ENCODE measurements at regions not wholly inside any gene's neighbourhood (a gene's known extent, or its start where the extent isn't known, plus 50 kb on each side); places are given as distances from the start of the nearest gene placed in this dataset.

DNA sequence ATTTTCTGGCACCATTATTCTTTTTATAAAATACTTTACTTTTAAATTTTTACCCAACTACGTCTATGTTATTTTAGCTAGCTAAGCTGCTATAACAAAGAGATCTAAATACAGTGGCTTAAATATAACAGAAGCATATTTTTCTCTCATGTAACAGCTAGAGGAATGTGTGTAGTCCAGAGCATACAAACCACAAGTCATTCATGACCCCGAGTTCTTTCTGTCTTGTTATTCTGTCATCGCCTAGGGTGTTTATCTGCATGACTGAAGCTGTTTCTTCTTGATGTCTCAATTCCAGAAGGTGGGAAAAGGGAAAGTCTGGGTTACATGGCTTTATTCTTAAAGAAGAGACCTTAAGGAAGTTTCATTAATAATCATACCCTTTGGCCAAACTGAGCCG, 136.9 kb upstream of the RFX3 start:
- Histone ChIP-seq H3K4me3 (no peak overlapping the region), H3K36me3 (no peaks in the 10 kb centered on the region), H3K27ac (no peak overlapping the region), H3K27me3 (no peaks in the 10 kb centered on the region), H3K9me3 (no peaks in the 10 kb centered on the region), H3K4me1 (no peaks in the 10 kb centered on the region)
- intact Hi-C loops (cut with DNase I; ENCODE audit: low total_unique reads), result no loop called here
- DNase-seq, result no peak
- no peak for TF ChIP-seq POLR2A (IDR thresholded peaks at IDR 0.05)
- TF ChIP-seq, protein P1, sequence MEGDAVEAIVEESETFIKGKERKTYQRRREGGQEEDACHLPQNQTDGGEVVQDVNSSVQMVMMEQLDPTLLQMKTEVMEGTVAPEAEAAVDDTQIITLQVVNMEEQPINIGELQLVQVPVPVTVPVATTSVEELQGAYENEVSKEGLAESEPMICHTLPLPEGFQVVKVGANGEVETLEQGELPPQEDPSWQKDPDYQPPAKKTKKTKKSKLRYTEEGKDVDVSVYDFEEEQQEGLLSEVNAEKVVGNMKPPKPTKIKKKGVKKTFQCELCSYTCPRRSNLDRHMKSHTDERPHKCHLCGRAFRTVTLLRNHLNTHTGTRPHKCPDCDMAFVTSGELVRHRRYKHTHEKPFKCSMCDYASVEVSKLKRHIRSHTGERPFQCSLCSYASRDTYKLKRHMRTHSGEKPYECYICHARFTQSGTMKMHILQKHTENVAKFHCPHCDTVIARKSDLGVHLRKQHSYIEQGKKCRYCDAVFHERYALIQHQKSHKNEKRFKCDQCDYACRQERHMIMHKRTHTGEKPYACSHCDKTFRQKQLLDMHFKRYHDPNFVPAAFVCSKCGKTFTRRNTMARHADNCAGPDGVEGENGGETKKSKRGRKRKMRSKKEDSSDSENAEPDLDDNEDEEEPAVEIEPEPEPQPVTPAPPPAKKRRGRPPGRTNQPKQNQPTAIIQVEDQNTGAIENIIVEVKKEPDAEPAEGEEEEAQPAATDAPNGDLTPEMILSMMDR (IDR thresholded peaks at IDR 0.05), result no peak

DNA sequence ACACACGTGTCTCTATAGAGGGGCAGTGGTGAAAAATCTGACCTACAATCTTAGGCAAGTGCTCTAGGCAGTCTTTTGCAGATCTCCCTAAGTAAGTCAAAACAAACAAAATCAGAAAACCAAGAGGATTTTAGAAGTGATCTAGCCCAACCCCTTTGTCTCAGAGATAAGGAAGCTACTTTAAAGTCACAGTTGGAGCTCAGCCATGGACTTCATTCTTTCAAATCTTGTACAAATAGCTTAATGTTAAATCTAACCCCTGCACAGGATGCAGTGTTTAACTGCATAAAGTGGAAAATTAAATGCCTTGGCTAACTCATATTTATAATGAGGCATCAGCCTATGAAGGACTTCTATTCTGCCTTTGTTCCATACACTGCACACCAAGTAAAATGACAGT, 135.1 kb upstream of the RFX3 start:
- H3K9me3 ChIP-seq, result no peaks in the 10 kb centered on the region
- no peaks in the 10 kb centered on the region for H3K36me3 ChIP-seq
- intact Hi-C loops (cut with DNase I; ENCODE audit: low total_unique reads), result no loop called here
- H3K27ac ChIP-seq, result no peak overlapping the region
- H3K27me3 ChIP-seq, result no peaks in the 10 kb centered on the region
- no peaks in the 10 kb centered on the region for H3K4me1 ChIP-seq
- DNase-seq, result no peak
- no peak for TF ChIP-seq POLR2A (IDR thresholded peaks at IDR 0.05)
- TF ChIP-seq, protein P1 (IDR thresholded peaks at IDR 0.05), result no peak
- H3K4me3 ChIP-seq, result no peak overlapping the region

DNA sequence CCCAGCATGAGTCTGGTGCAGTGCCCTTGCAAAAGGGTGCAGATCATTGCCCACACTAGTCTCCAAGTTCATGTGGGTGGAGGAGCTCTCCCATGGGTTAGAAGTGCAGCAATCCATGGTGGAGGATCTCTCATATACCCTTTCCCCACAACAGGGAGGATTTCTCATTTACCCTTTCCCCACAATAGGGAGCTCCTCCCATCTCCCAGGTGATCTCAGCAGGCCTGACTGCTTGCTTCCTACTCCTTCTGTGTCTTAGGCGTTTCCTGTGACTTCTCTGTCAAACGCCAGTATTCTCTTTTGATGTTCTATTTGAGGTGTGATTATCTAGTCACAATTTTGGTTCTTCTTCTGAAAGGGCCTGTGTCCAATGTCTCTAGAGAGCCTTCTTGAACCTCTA, 133.8 kb upstream of the RFX3 start:
- Histone ChIP-seq H3K4me3 (no peak overlapping the region), H3K9me3 (no peaks in the 10 kb centered on the region), H3K36me3 (no peaks in the 10 kb centered on the region), H3K27ac (no peak overlapping the region), H3K4me1 (no peaks in the 10 kb centered on the region), H3K27me3 (no peaks in the 10 kb centered on the region)
- TF ChIP-seq, protein P1 (IDR thresholded peaks at IDR 0.05), result no peak
- TF ChIP-seq POLR2A (IDR thresholded peaks at IDR 0.05), result no peak
- no peak for DNase-seq
- intact Hi-C loops (cut with DNase I; ENCODE audit: low total_unique reads), result no loop called here

DNA sequence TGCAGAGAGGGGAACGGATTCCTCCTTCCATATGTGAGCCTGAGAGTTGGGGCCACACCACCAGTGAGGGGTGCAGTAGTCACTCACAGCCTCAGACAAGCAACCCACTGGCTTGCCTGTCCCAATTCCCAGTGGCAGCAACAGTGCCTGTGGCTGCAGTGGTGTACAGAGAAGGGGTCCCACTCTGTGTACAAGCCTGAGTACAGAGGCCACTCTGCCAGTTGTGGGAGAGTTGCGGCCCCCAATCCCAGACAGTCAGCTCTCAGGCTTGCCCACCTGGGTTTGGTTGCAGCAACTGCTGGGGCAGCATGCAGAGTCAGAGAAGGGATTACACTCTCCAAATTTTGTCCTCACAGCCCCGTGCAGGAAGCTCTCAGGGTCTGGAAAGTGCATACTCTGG, 133.2 kb upstream of the RFX3 start:
- TF ChIP-seq, protein P1 (IDR thresholded peaks at IDR 0.05), result no peak
- TF ChIP-seq POLR2A (IDR thresholded peaks at IDR 0.05), result no peak
- Histone ChIP-seq H3K36me3 (no peaks in the 10 kb centered on the region), H3K4me3 (no peak overlapping the region), H3K4me1 (no peaks in the 10 kb centered on the region), H3K9me3 (no peaks in the 10 kb centered on the region), H3K27me3 (no peaks in the 10 kb centered on the region), H3K27ac (no peak overlapping the region)
- intact Hi-C loops (cut with DNase I; ENCODE audit: low total_unique reads), result no loop called here
- no peak for DNase-seq

DNA sequence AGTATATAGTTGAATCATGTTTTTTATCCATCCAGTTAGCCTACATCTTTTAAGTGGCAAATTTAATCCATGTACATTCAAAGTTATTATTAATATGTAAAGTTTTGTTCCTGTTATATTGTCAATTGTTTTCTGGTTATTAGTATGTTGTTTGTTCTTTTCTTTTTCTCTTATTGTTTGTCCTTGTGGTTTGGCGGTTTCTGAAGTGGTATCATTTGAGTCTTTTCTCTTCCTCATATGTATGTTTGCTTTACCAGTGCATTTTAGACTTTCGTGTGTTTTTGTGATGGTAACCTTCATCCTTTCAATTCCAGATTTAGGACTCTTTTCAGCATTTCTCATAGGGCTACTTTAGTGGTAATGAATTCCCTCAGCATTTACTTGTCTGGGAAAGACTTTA, 130.4 kb upstream of the RFX3 start:
- no peak for DNase-seq
- no peaks in the 10 kb centered on the region for H3K27me3 ChIP-seq
- no peak overlapping the region for H3K27ac ChIP-seq
- H3K4me1 ChIP-seq, result no peaks in the 10 kb centered on the region
- intact Hi-C loops (cut with DNase I; ENCODE audit: low total_unique reads), result no loop called here
- TF ChIP-seq, protein P1 (IDR thresholded peaks at IDR 0.05), result no peak
- no peak overlapping the region for H3K4me3 ChIP-seq
- H3K9me3 ChIP-seq, result no peaks in the 10 kb centered on the region
- no peaks in the 10 kb centered on the region for H3K36me3 ChIP-seq

All from uterus (tissue), 3 donors.